Upper lobe of left lung (tissue), 6 donors: ENCODE measurements at regions not wholly inside any gene's neighbourhood (a gene's known extent, or its start where the extent isn't known, plus 50 kb on each side); places are given as distances from the start of the nearest gene placed in this dataset.

ENCODE experiments used
- ATAC-seq, 2 donors: fragments of 200-7000 bp; cut with Tn5 transposase; one replicate each; pipeline ENCODE4 v1.9.1; 2022; ENCODE audit warnings: mild to moderate bottlenecking in 2 of 2, moderate library complexity in 2 of 2; ENCODE audit not compliant: low FRiP score in 2 of 2
- DNase-seq, 2 donors: peaks; one replicate each; pipeline ENCODE4 v3.0.0-alpha.2; 2019 to 2020
- H3K27ac ChIP-seq, 4 donors: fragments of 200-600 bp; sonication (generic); one replicate each; pipeline ENCODE4 v1.5.1; 2016 to 2019
- H3K27me3 ChIP-seq, 4 donors: fragments of 200-600 bp; sonication (generic); one replicate each; pipeline ENCODE4 v1.5.1; 2017 to 2019
- H3K36me3 ChIP-seq, 4 donors: fragments of 200-600 bp; sonication (generic); one replicate each; pipeline ENCODE4 v1.5.1; 2016 to 2019
- H3K4me1 ChIP-seq, 4 donors: fragments of 200-600 bp; sonication (generic); one replicate each; pipeline ENCODE4 v1.5.1; 2018 to 2019
- H3K4me3 ChIP-seq, 4 donors: fragments of 200-600 bp; sonication (generic); one replicate each; pipeline ENCODE4 v1.5.1; 2017 to 2019; ENCODE audit warnings: mild to moderate bottlenecking in 2 of 4, moderate library complexity in 1 of 4
- H3K9me3 ChIP-seq, 4 donors: fragments of 200-600 bp; sonication (generic); one replicate each; pipeline ENCODE4 v1.5.1; 2018 to 2019
- EP300 ChIP-seq, 4 donors: sonication (generic); formaldehyde crosslinking; IDR thresholded peaks; one replicate each; pipeline ENCODE4 v1.5.1; 2017; ENCODE audit warnings: antibody characterized with exemption in 4 of 4, control low read depth in 2 of 4
- POLR2A ChIP-seq, 4 donors: fragments of 450-650 bp; IDR thresholded peaks; one replicate each; pipeline ENCODE4 v1.5.1; 2016 to 2017; ENCODE audit warnings: antibody characterized with exemption in 4 of 4, mild to moderate bottlenecking in 2 of 4
- POLR2AphosphoS5 ChIP-seq, 2 donors: sonication (generic); formaldehyde crosslinking; IDR thresholded peaks; one replicate each; pipeline ENCODE4 v1.5.1; 2017; ENCODE audit warnings: antibody characterized with exemption in 2 of 2
- WGBS, 2 donors: methylation state at CpG; one replicate each; pipeline ENCODE4 v1.1.5; 2017 to 2018; 5-methylcytosine and 5-hydroxymethylcytosine counted together
- TF ChIP-seq, protein P1 (sequence below), 6 experiments: fragments of 450-650 bp in 4 of 6; fragments of 200-600 bp in 2 of 6; sonication (generic) in 2 of 6; IDR thresholded peaks; one replicate each; pipeline ENCODE4 v1.5.1; 2016 to 2019; ENCODE audit warnings: antibody characterized with exemption in 6 of 6
- donor health status: DM: no; HTN: no; CAD: no; lungs with moderate emphysema.
- donor health status: DM: no; HTN: yes; CAD: no; lungs with severe emphysema.

GRCh38 chr2:67896076-67896475, 166.7 kb downstream of the C1D start:
- DNase-seq = no peak
- Histone ChIP-seq H3K36me3 (no peaks in the 10 kb centered on the region), H3K9me3 (no peaks in the 10 kb centered on the region), H3K4me3 (no peak overlapping the region), H3K27me3 (no peaks in the 10 kb centered on the region), H3K27ac (no peak overlapping the region), H3K4me1 (no peaks in the 10 kb centered on the region)
- no peak for TF ChIP-seq EP300 (IDR thresholded peaks at IDR 0.05)
- TF ChIP-seq, protein P1, sequence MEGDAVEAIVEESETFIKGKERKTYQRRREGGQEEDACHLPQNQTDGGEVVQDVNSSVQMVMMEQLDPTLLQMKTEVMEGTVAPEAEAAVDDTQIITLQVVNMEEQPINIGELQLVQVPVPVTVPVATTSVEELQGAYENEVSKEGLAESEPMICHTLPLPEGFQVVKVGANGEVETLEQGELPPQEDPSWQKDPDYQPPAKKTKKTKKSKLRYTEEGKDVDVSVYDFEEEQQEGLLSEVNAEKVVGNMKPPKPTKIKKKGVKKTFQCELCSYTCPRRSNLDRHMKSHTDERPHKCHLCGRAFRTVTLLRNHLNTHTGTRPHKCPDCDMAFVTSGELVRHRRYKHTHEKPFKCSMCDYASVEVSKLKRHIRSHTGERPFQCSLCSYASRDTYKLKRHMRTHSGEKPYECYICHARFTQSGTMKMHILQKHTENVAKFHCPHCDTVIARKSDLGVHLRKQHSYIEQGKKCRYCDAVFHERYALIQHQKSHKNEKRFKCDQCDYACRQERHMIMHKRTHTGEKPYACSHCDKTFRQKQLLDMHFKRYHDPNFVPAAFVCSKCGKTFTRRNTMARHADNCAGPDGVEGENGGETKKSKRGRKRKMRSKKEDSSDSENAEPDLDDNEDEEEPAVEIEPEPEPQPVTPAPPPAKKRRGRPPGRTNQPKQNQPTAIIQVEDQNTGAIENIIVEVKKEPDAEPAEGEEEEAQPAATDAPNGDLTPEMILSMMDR (IDR thresholded peaks at IDR 0.05) = no peak
- no peak for ATAC-seq
- 71 to 82% methylated on average over 8 of the region's 8 CpGs for WGBS, 2 donors

- 62 to 63% methylated on average over 2 of the region's 2 CpGs for WGBS, 2 donors
- Histone ChIP-seq H3K27ac (no peak overlapping the region), H3K36me3 (no peaks in the 10 kb centered on the region), H3K4me3 (no peak overlapping the region), H3K4me1 (no peaks in the 10 kb centered on the region), H3K9me3 (no peaks in the 10 kb centered on the region), H3K27me3 (no peaks in the 10 kb centered on the region)
- TF ChIP-seq POLR2AphosphoS5 (IDR thresholded peaks at IDR 0.05) (no peak), POLR2A (IDR thresholded peaks at IDR 0.05) (no peak), EP300 (IDR thresholded peaks at IDR 0.05) (no peak)
- TF ChIP-seq, protein P1 (IDR thresholded peaks at IDR 0.05) = no peak
- ATAC-seq (no peak), DNase-seq (no peak)
Measured at GRCh38 chr2:67896476-67896875, 166.3 kb downstream of the C1D start.

GRCh38 chr2:67898595-67898994, 164.2 kb downstream of the C1D start:
- Histone ChIP-seq H3K27me3 (no peaks in the 10 kb centered on the region), H3K36me3 (no peaks in the 10 kb centered on the region), H3K4me1 (no peaks in the 10 kb centered on the region), H3K27ac (no peak overlapping the region), H3K4me3 (no peak overlapping the region), H3K9me3 (no peaks in the 10 kb centered on the region)
- TF ChIP-seq, protein P1 (IDR thresholded peaks at IDR 0.05) = no peak
- TF ChIP-seq POLR2AphosphoS5 (IDR thresholded peaks at IDR 0.05) = no peak
- TF ChIP-seq POLR2A (IDR thresholded peaks at IDR 0.05) = no peak
- TF ChIP-seq EP300 (IDR thresholded peaks at IDR 0.05) = no peak
- no peak for ATAC-seq
- DNase-seq = no peak
- 78 to 98% methylated on average over 4 of the region's 4 CpGs for WGBS, 2 donors

DNA sequence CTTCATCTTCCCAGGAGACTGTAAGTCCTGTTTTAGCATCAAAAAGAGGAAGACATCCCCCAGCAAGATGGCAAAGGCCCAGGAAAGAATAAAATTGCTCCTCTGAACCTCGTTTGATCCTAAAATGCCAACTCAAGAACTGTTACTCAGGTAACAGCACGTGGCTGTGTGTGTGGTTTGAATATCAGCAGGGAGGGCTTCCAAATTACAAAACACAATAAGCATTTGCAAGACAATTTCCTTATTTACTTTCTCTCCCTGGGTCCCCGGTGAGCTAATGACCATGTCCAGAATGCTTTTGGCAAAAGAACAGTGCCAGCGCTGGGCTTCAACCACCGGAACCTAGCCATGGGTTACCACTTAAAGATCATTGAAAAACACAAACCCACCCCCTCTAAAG, 163.6 kb downstream of the C1D start:
- Histone ChIP-seq H3K9me3 (no peaks in the 10 kb centered on the region), H3K36me3 (no peaks in the 10 kb centered on the region), H3K4me1 (no peaks in the 10 kb centered on the region), H3K4me3 (no peak overlapping the region), H3K27me3 (no peaks in the 10 kb centered on the region), H3K27ac (no peak overlapping the region)
- TF ChIP-seq EP300 (IDR thresholded peaks at IDR 0.05) (no peak), POLR2AphosphoS5 (IDR thresholded peaks at IDR 0.05) (no peak), POLR2A (IDR thresholded peaks at IDR 0.05) (no peak)
- TF ChIP-seq, protein P1 (IDR thresholded peaks at IDR 0.05) = no peak
- ATAC-seq = no peak
- WGBS, 2 donors = 31 to 48% methylated on average over 5 of the region's 5 CpGs
- DNase-seq = no peak

DNA sequence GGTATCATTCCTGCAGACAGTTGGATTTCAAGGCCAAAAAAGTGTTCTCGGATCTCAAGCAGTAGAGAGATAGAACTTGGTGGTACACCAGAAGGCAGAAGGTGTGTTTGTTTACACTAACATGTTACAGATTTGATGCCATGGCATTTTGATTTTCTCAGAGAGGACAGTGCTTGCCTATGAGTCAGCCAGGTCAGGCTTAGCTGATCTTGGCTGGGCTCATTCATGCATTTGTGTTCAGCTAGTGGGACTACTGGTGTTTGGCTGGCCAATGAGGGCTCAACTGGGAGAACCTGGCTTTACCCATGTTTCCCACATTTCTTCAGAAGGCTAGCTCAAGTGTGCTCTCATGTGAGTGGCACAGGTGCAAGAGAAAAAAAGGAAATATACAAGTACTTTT, 162.0 kb downstream of the C1D start:
- no peak overlapping the region for H3K4me3 ChIP-seq
- no peaks in the 10 kb centered on the region for H3K27me3 ChIP-seq
- TF ChIP-seq EP300 (IDR thresholded peaks at IDR 0.05) = no peak
- TF ChIP-seq, protein P1 (IDR thresholded peaks at IDR 0.05) = no peak
- DNase-seq (no peak), ATAC-seq (no peak)
- H3K36me3 ChIP-seq = no peaks in the 10 kb centered on the region
- H3K9me3 ChIP-seq = no peaks in the 10 kb centered on the region
- no peak overlapping the region for H3K27ac ChIP-seq
- H3K4me1 ChIP-seq = no peaks in the 10 kb centered on the region
- 92 to 100% methylated on average over 1 of the region's 1 CpG for WGBS, 2 donors
